PC-3 (cell line): ENCODE measurements at regions not wholly inside any gene's neighbourhood (a gene's known extent, or its start where the extent isn't known, plus 50 kb on each side); places are given as distances from the start of the nearest gene placed in this dataset.
A peak's percentile ranks its signal among the peaks of the same experiment; 100 is the strongest.
"Not testable (repeated sequence)": the region's sequence is repeated elsewhere in the genome, so short reads cannot be mapped to it uniquely, and the experiment has no call there.

Experiments used
- ATAC-seq: fragments of 200-7000 bp; cut with Tn5 transposase; 2 replicates; pipeline ENCODE4 v1.9.1; 2020; ENCODE audit warnings: mild to moderate bottlenecking, moderate library complexity
- BruUV-seq: library from RNA; stranded (reverse); fragments of 400-500 nt; replicated peaks from 2 replicates; lab custom pipeline; 2021; lab: Mats Ljungman, UMichigan
- CTCF ChIA-PET: fragments of 300-600 bp; sonication (Branson Sonifier 250); formaldehyde crosslinking; loops from one replicate; lab custom pipeline; 2022; ENCODE audit warnings: antibody characterized with exemption; lab: Charles Lee
- POLR2A ChIA-PET: fragments of 300-600 bp; sonication (Branson Sonifier 250); formaldehyde crosslinking; loops from one replicate; lab custom pipeline; 2022; ENCODE audit warnings: antibody characterized with exemption; ENCODE audit not compliant: unreplicated experiment; lab: Charles Lee
- DNase-seq: peaks from one replicate; pipeline ENCODE4 v3.0.0-alpha.2; 2015
- H2AFZ ChIP-seq: fragments of 300-600 bp; sonication (generic); 2 replicates; pipeline ENCODE4 v1.6.0; 2016; ENCODE audit warnings: antibody characterized with exemption, low read length
- H3F3A ChIP-seq: fragments of 300-600 bp; sonication (generic); one replicate; pipeline ENCODE4 v1.6.0; 2017; ENCODE audit warnings: antibody characterized with exemption, low read length, control low read depth, mild to moderate bottlenecking; ENCODE audit not compliant: unreplicated experiment
- H3K27ac ChIP-seq: fragments of 300-600 bp; sonication (generic); 2 replicates; pipeline ENCODE4 v1.5.1; 2016; ENCODE audit warnings: mild to moderate bottlenecking, low read length
- H3K27me3 ChIP-seq: fragments of 300-600 bp; sonication (generic); 2 replicates; pipeline ENCODE4 v1.6.1; 2016; ENCODE audit warnings: low read length, mixed read lengths
- H3K36me3 ChIP-seq: fragments of 300-600 bp; sonication (generic); 2 replicates; pipeline ENCODE4 v1.6.1; 2016; ENCODE audit warnings: low read depth, mixed run types, low read length, mixed read lengths
- H3K4me1 ChIP-seq: fragments of 300-600 bp; sonication (generic); 2 replicates; pipeline ENCODE4 v1.5.1; 2016; ENCODE audit warnings: low read length; ENCODE audit not compliant: insufficient read depth
- H3K4me2 ChIP-seq: fragments of 300-600 bp; sonication (generic); 2 replicates; pipeline ENCODE4 v1.6.0; 2016; ENCODE audit warnings: low read length
- H3K4me3 ChIP-seq: fragments of 300-600 bp; sonication (generic); 2 replicates; pipeline ENCODE4 v1.5.1; 2016; ENCODE audit warnings: mild to moderate bottlenecking, low read length, mixed read lengths
- H3K79me2 ChIP-seq: fragments of 300-600 bp; sonication (generic); 2 replicates; pipeline ENCODE4 v1.6.1; 2017; ENCODE audit warnings: low read length, mixed read lengths
- H3K9ac ChIP-seq: fragments of 300-600 bp; sonication (generic); 2 replicates; pipeline ENCODE4 v1.6.0; 2016; ENCODE audit warnings: mild to moderate bottlenecking, low read length
- H3K9me2 ChIP-seq: fragments of 300-600 bp; sonication (generic); replicated peaks from 2 replicates; pipeline ENCODE4 v1.6.1; 2016; ENCODE audit warnings: mixed run types, low read length, mixed read lengths
- H3K9me3 ChIP-seq: fragments of 300-600 bp; sonication (generic); 2 replicates; pipeline ENCODE4 v1.6.1; 2016; ENCODE audit warnings: low read length, mixed read lengths
- H4K20me1 ChIP-seq: fragments of 300-600 bp; sonication (generic); 2 replicates; pipeline ENCODE4 v1.6.1; 2016; ENCODE audit warnings: low read length, mixed read lengths
- CTCF ChIP-seq: fragments of 300-600 bp; sonication (generic); conservative IDR thresholded peaks from 2 replicates; pipeline ENCODE4 v1.5.1; 2017; ENCODE audit warnings: antibody characterized with exemption, low read depth, mild to moderate bottlenecking, low read length
- EZH2 ChIP-seq: fragments of 300-600 bp; sonication (generic); IDR thresholded peaks from one replicate; pipeline ENCODE4 v1.6.1; 2017; ENCODE audit warnings: antibody characterized with exemption, mild to moderate bottlenecking, low read length; ENCODE audit not compliant: unreplicated experiment
- EZH2phosphoT487 ChIP-seq: fragments of 300-600 bp; sonication (generic); IDR thresholded peaks from 2 replicates; pipeline ENCODE4 v1.6.1; 2018; ENCODE audit warnings: mild to moderate bottlenecking, antibody characterized with exemption, low read length, borderline replicate concordance
- intact Hi-C: fragments of 100-400 bp; cut with micrococcal nuclease; formaldehyde crosslinking; loops from 2 replicates; pipeline ENCODE4 v1.9.0; 2023

GRCh38 chr6:76861403-76861802, 601.9 kb downstream of the HTR1B start:
- POLR2A ChIA-PET, result no interaction called here
- CTCF ChIA-PET, result interaction anchor here (0.6 kb wide), 1 partner anchor 178 kb away, joined by 4 read pairs; no protein-coding TSS in a partner anchor
- peak; percentile 27 for DNase-seq
- Histone ChIP-seq H3K9me3 (no peaks in the 10 kb centered on the region), H3K27ac (no peak overlapping the region), H3K4me2 (no peak overlapping the region), H2AFZ (no peak overlapping the region), H3K4me1 (no peaks in the 10 kb centered on the region), H3K27me3 (no peaks in the 10 kb centered on the region), H3F3A (no peaks in the 10 kb centered on the region), H3K9me2 (no peaks in the 10 kb centered on the region), H3K4me3 (no peak overlapping the region), H3K9ac (no peak overlapping the region), H3K79me2 (no peaks in the 10 kb centered on the region), H4K20me1 (no peaks in the 10 kb centered on the region), H3K36me3 (no peaks in the 10 kb centered on the region)
- intact Hi-C loops, result no loop called here
- ATAC-seq, result peak; percentile 38; the same call in 1 of the 2 replicates
- TF ChIP-seq EZH2 (no peak), EZH2phosphoT487 (no peak), CTCF (peak; percentile 29; the same call in 1 of the 2 replicates)
- no TSS peak for BruUV-seq

GRCh38 chr6:76856065-76856464, 607.2 kb downstream of the HTR1B start:
- CTCF ChIA-PET, result no interaction called here
- no peak overlapping the region for H2AFZ ChIP-seq
- TF ChIP-seq EZH2phosphoT487, result no peak
- no peak for TF ChIP-seq CTCF
- no peak for TF ChIP-seq EZH2
- BruUV-seq, result no TSS peak
- H3K36me3 ChIP-seq, result no peaks in the 10 kb centered on the region
- no peaks in the 10 kb centered on the region for H4K20me1 ChIP-seq
- H3K27me3 ChIP-seq, result no peaks in the 10 kb centered on the region
- no peaks in the 10 kb centered on the region for H3K4me1 ChIP-seq
- ATAC-seq, result no peak
- H3K4me2 ChIP-seq, result no peak overlapping the region
- intact Hi-C loops, result no loop called here
- no peaks in the 10 kb centered on the region for H3K9me2 ChIP-seq
- DNase-seq, result no peak
- POLR2A ChIA-PET, result no interaction called here
- no peaks in the 10 kb centered on the region for H3F3A ChIP-seq
- H3K4me3 ChIP-seq, result no peak overlapping the region
- H3K9me3 ChIP-seq, result no peaks in the 10 kb centered on the region
- no peak overlapping the region for H3K9ac ChIP-seq
- no peak overlapping the region for H3K27ac ChIP-seq
- H3K79me2 ChIP-seq, result no peaks in the 10 kb centered on the region

- Histone ChIP-seq H2AFZ (no peak overlapping the region), H3K79me2 (no peaks in the 10 kb centered on the region), H3K9ac (no peak overlapping the region), H3K27ac (no peak overlapping the region), H3K4me1 (no peaks in the 10 kb centered on the region), H3F3A (no peaks in the 10 kb centered on the region), H3K27me3 (no peaks in the 10 kb centered on the region), H3K36me3 (no peaks in the 10 kb centered on the region), H3K4me3 (no peak overlapping the region), H4K20me1 (no peaks in the 10 kb centered on the region), H3K9me2 (no peaks in the 10 kb centered on the region), H3K9me3 (no peaks in the 10 kb centered on the region), H3K4me2 (no peak overlapping the region)
- no TSS peak for BruUV-seq
- peak; percentile 6 for DNase-seq
- ATAC-seq, result no peak
- intact Hi-C loops, result no loop called here
- ChIA-PET CTCF (no interaction called here), POLR2A (no interaction called here)
- TF ChIP-seq EZH2phosphoT487 (no peak), EZH2 (no peak), CTCF (no peak)
Measured at GRCh38 chr6:76852776-76853175, 610.5 kb downstream of the HTR1B start.

GRCh38 chr6:76849274-76849970, 613.9 kb downstream of the HTR1B start:
- POLR2A ChIA-PET, ATAC-seq, H3F3A ChIP-seq, H3K27me3 ChIP-seq, H3K27ac ChIP-seq, H3K36me3 ChIP-seq, H3K9ac ChIP-seq, H3K79me2 ChIP-seq, H3K4me1 ChIP-seq, H3K9me2 ChIP-seq, intact Hi-C loops, H3K4me2 ChIP-seq, H4K20me1 ChIP-seq, BruUV-seq, DNase-seq, H2AFZ ChIP-seq, H3K9me3 ChIP-seq, H3K4me3 ChIP-seq, CTCF ChIA-PET: not testable (repeated sequence)
